ENCODE measurements at regions not wholly inside any gene's neighbourhood (a gene's known extent, or its start where the extent isn't known, plus 50 kb on each side); places are given as distances from the start of the nearest gene placed in this dataset.
"Not testable (repeated sequence)": the region's sequence is repeated elsewhere in the genome, so short reads cannot be mapped to it uniquely, and the experiment has no call there.

GRCh38 chr5:117539692-117540091 is 965.1 kb upstream of the SEMA6A start:
- FAIRE-seq (no peak), DNase-seq (ENCODE audit: extremely low spot score, insufficient read length, low read depth) (no peak)

- DNase-seq (ENCODE audit: extremely low spot score, insufficient read length, low read depth) (no peak), FAIRE-seq (no peak)
These were observed 959.2 kb upstream of the SEMA6A start for GRCh38 chr5:117533792-117534191.

DNA sequence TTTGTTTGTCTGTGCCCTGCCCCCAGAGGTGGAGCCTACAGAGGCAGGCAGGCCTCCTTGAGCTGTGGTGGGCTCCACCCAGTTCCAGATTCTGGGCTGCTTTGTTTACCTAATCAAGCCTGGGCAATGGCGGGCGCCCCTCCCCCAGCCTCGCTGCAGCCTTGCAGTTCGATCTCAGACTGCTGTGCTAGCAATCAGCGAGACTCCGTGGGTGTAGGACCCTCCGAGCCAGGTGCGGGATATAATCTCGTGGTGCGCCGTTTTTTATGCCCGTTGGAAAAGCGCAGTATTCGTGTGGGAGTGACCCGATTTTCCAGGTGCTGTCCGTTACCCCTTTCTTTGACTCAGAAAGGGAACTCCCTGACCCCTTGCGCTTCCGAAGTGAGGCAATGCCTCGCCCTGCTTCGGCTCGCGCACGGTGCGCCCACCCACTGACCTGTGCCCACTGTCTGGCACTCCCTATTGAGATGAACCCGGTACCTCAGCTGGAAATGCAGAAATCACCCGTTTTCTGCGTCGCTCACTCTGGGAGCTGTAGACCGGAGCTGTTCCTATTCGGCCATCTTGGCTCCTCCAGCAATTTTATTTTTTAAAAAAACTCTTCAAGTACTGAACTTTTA is 958.5 kb upstream of the SEMA6A start:
- DNase-seq (ENCODE audit: extremely low spot score, insufficient read length, low read depth); FAIRE-seq: not testable (repeated sequence)

DNA sequence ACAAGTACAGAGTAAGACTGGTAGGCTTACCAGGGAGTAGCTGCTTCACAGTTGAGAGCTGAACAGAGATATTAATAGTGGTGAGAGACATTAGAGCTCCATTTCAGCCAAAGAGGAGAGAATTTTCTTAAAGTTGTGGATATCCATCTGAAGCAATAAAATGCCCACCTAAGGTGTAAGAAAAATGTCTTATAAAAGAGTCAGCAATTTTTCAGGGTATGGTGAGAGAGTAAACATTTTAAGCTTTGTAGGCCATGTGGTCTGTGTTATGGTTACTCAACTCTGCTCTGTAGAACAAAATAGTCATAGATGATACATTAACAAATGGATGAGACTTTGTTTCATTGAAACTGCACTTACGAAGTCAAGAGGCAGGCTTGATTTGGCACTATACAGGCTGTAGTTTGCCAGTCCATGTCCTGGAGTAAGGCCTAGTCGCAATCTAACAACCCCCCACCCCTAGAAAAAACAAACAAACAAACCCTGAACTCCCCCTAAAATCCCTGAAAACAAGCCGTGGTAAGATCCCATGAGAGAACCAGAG is 945.4 kb upstream of the SEMA6A start:
- DNase-seq (ENCODE audit: extremely low spot score, insufficient read length, low read depth) (no peak), FAIRE-seq (no peak)

GRCh38 chr5:117504305-117504704 is 929.7 kb upstream of the SEMA6A start:
- FAIRE-seq: no peak
- no peak for DNase-seq (ENCODE audit: extremely low spot score, insufficient read length, low read depth)

DNA sequence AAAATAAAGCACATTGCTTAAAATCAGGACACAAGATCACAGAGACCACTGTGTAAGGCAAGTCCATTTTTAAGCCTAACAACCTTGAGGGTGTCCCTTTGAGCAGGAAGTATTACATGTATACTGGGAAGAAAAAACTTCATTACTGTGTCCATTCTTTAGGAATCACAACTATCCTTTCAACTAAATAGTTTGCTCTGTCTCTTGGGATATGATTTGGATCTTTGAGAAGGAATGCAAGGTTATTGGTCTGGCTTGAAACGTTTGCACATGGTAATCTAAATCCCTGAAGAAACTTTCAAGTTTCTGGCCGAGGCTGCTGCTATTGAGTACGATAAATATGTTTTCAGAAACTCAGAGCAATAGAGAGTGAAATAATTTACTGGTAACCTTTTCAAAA is 923.0 kb upstream of the SEMA6A start:
- FAIRE-seq (no peak), DNase-seq (ENCODE audit: extremely low spot score, insufficient read length, low read depth) (no peak)

DNA sequence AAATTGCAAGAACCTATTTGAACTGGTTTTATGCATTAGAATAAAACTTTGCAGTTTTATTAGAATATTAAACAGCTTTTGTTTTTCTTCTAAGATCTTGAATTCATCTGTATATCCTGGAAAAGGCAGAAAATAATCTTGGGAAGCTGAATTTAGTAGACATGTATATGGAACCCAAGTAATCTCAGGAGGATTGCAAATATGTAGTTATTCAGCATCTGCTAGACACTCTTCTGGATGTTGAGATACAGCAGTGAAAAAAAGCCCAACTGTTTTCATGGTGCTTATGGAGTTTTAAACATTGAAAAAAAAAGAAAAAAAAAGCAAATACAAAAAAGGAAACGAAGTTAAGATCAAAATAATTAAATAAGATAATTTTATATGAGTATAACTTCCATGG is 922.2 kb upstream of the SEMA6A start:
- DNase-seq (ENCODE audit: extremely low spot score, insufficient read length, low read depth): no peak
- FAIRE-seq: no peak

DNA sequence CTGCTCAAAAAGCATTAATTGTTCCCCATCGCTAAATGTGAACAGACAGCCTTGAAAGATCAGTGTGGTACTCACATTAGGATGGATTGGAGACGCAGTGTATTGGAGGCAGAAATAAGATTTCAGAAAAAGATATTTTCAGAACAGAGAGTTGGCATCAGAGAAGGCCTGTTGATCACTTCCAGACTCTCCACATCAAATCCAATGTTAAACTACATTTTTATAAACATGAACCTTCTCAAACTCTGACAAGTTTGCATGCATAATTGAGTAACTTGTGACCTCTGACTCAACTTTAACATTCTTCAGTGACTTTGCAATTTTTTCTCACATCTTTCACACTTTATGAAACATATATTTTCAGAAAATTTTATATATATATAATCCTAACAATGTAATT is 919.6 kb upstream of the SEMA6A start:
- no peak for DNase-seq (ENCODE audit: extremely low spot score, insufficient read length, low read depth)
- no peak for FAIRE-seq

- no peak for DNase-seq (ENCODE audit: extremely low spot score, insufficient read length, low read depth)
- FAIRE-seq: no peak
These were observed 914.4 kb upstream of the SEMA6A start for GRCh38 chr5:117488976-117489500.

GRCh38 chr5:117487556-117487955 is 912.9 kb upstream of the SEMA6A start:
- FAIRE-seq: no peak

DNA sequence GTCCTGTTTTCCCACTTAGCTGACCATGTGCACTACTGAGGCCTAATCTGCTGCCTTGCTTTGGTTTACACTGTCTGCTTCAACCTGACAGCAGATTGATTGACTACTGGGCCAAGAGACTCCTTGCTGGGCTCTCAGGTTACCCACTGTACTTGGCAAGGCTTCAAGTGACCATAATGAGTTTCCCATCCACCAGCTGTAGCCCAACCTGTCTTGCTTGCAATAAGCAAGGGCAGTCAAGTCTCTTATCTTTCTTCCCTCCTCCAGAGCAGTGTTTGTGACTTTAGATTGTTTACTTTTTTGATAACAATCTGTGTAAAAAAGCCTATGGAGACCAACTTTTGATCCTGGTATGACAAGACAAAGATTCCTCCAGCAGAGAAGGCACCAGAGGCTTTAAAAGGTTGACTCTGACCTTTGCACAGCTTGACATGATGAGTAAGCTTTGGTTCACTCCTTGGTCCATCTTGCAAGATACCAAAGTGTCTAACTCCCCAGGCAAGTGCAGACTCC is 912.3 kb upstream of the SEMA6A start:
- DNase-seq (ENCODE audit: extremely low spot score, insufficient read length, low read depth): no peak
- no peak for FAIRE-seq

More at GRCh38 chr5:117487556-117487955, 912.9 kb upstream of the SEMA6A start:
- no peak for DNase-seq (ENCODE audit: extremely low spot score, insufficient read length, low read depth)

- FAIRE-seq (no peak), DNase-seq (ENCODE audit: extremely low spot score, insufficient read length, low read depth) (no peak)
These were observed 911.6 kb upstream of the SEMA6A start for GRCh38 chr5:117486261-117486660.

GRCh38 chr5:117475919-117476318 is 901.3 kb upstream of the SEMA6A start:
- DNase-seq (ENCODE audit: extremely low spot score, insufficient read length, low read depth) (no peak), FAIRE-seq (no peak)

DNA sequence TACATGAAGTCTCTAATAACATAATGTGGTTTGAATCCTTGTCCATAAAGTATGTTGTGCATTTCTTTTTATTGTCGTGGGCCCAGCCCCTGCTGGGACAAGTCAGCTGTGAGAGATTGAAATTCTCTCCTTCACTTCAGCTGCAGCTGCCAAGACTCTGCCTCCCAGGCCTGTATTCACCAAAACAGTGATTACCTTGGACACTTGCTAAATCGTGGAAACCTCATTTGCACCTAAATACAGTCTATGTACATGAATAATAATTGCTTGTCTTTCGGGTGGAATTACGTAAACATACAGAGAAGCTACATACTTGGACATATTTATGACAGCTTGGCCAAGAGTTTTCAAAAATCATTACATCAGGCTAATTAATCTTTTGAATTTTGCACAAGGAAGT is 898.5 kb upstream of the SEMA6A start:
- DNase-seq (ENCODE audit: extremely low spot score, insufficient read length, low read depth) (no peak), FAIRE-seq (no peak)

DNA sequence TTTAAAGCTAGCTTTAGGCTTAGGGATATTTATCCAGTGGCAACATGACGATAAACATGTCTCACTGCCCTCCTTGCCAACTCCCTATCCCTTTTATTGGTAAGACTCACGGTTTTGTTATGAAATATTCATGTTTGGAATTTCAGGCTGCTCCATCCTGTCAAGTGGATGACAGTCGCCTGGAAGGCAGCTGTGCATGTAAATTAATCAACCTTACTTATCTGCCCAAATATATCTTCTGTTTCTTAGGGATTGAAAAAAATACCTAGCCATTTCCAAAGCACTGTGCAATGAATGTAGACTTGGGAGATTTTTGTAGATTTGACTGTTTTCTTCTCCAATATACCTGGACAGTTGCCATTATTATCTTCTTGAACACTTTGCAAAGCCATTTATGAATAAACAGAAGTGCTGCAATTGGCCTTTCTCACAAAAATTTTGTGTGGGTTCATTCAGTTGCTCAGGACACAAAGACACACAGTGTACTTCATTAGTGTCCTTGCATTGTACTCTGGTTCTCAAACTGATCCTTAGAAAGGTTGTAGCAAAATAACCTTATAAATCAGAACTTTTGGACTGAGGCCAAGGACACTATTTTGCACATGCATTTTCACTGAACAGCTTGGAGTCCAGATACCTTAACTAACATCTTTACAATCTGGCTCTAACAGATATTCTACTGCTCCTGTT is 889.4 kb upstream of the SEMA6A start:
- DNase-seq (ENCODE audit: extremely low spot score, insufficient read length, low read depth): no peak
- no peak for FAIRE-seq

- DNase-seq (ENCODE audit: extremely low spot score, insufficient read length, low read depth): no peak
- FAIRE-seq: no peak
These were observed 887.3 kb upstream of the SEMA6A start for GRCh38 chr5:117461966-117462365.

DNA sequence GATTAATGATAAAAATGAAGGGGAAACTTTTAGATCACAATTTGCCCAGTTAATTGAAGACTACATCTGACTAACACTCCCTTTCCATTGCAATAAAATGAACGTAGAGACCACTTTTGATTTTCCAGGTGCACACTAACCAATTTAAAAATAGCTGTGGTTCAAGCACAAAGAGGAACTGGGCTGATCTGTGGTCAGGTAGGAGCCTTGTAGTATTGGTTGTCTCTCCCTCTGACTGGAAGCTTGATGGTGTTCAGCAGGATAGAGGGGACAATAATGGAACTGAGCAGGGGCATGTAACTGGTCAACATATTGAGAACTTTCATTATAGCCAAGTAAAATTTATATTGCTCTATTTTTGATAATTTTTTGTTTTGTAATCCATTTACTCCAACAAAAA is 886.8 kb upstream of the SEMA6A start:
- DNase-seq (ENCODE audit: extremely low spot score, insufficient read length, low read depth) (no peak), FAIRE-seq (no peak)

DNA sequence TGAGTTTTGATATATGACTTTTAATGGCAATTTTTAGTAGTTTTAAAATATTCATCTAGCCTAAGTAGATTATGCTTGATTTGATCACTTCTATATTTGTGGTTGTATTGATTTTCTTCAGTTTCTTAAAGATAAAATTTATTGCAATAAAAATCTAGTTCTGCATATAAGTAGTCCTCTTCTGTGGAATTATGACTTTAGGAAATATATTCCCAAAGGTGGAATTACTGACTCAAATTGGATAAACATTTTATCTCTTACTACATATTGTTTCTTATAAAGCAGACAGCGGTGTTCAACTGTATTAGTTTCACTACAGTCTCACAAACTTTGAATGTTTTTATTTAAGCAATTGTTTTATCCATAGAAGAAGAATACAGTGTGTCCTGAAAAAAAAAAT is 883.0 kb upstream of the SEMA6A start:
- FAIRE-seq (no peak), DNase-seq (ENCODE audit: extremely low spot score, insufficient read length, low read depth) (no peak)

DNA sequence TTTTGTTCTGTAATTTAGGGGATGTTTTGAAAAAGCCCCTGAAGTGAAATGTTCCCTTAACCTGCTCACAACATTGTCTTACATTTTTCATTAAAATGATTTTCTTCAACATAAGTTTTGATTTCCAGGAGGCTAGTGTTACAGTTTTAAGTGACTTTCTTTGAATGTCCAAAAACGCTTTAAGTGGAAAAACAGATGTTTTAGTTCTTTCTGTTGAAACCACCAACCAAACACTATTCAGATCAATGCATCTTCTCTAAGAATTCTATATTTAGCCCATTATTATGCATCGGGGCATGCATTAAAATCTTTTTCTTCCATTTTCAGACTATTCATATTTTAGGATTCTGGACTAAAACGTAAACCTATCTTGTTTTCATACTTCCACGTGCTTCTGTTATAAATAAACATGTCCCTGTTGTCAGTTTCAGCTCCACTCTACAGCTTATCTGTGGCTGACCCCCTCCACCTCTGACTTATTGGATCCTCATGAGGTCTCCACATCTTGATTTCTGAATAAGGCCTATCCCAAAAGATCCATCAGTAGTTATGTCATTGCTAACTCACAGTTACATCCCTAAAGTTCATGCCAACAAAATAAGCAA is 882.3 kb upstream of the SEMA6A start:
- DNase-seq (ENCODE audit: extremely low spot score, insufficient read length, low read depth) (no peak), FAIRE-seq (no peak)

- no peak for FAIRE-seq
- DNase-seq (ENCODE audit: extremely low spot score, insufficient read length, low read depth): no peak
These were observed 880.9 kb upstream of the SEMA6A start for GRCh38 chr5:117455236-117456233.

Measured in GM18507 (cell line).